SK-N-SH (cell line): ENCODE measurements at regions not wholly inside any gene's neighbourhood (a gene's known extent, or its start where the extent isn't known, plus 50 kb on each side); places are given as distances from the start of the nearest gene placed in this dataset.

Experiments used
- CHD2 ChIP-seq: fragments of 150-350 bp; IDR thresholded peaks from 2 replicates; pipeline ENCODE4 v1.6.1; 2018; ENCODE audit warnings: low read length; ENCODE audit not compliant: partially characterized antibody
- EP300 ChIP-seq, 2 experiments: IDR thresholded peaks; 2 replicates each; pipeline versions ENCODE4 v1.4.0 to v1.6.1; 2012; ENCODE audit warnings: borderline replicate concordance in 1 of 2, low read depth in 1 of 2, low read length in 1 of 2
- FOSL2 ChIP-seq: IDR thresholded peaks from 2 replicates; pipeline ENCODE4 v1.4.0; 2012; ENCODE audit warnings: low read depth, mild to moderate bottlenecking, moderate library complexity, borderline replicate concordance
- FOXJ3 ChIP-seq: sonication (generic); formaldehyde crosslinking; IDR thresholded peaks from 2 replicates; pipeline ENCODE4 v1.5.1; 2020; ENCODE audit warnings: mild to moderate bottlenecking, missing genetic modification reagents
- FOXM1 ChIP-seq: IDR thresholded peaks from 2 replicates; pipeline ENCODE4 v1.4.0; 2012; ENCODE audit warnings: low read depth, mild to moderate bottlenecking
- GATA2 ChIP-seq: sonication (generic); formaldehyde crosslinking; IDR thresholded peaks from 2 replicates; pipeline ENCODE4 v1.5.0; 2020; ENCODE audit warnings: mild to moderate bottlenecking, missing genetic modification reagents
- POLR2AphosphoS5 ChIP-seq: IDR thresholded peaks from 2 replicates; pipeline ENCODE4 v1.6.1; 2012; ENCODE audit warnings: low read depth, low read length
- RFX5 ChIP-seq: IDR thresholded peaks from 2 replicates; pipeline ENCODE4 v1.6.1; 2012; ENCODE audit warnings: mild to moderate bottlenecking, improper control_type of control experiment, low read length
- SIN3A ChIP-seq: IDR thresholded peaks from 2 replicates; pipeline ENCODE4 v1.6.1; 2012; ENCODE audit warnings: low read depth, mild to moderate bottlenecking, low read length, moderate library complexity, borderline replicate concordance
- SMC3 ChIP-seq: IDR thresholded peaks from 2 replicates; pipeline ENCODE4 v1.6.1; 2012; ENCODE audit warnings: low read depth, low read length, improper control_type of control experiment
- TEAD4 ChIP-seq: IDR thresholded peaks from 2 replicates; pipeline ENCODE4 v1.4.0; 2012; ENCODE audit warnings: mild to moderate bottlenecking, borderline replicate concordance; ENCODE audit not compliant: insufficient read depth
- TF ChIP-seq, protein P1 (sequence below): fragments of 200-600 bp; sonication (generic); IDR thresholded peaks from 2 replicates; pipeline ENCODE4 v1.6.1; 2017; ENCODE audit warnings: antibody characterized with exemption, mild to moderate bottlenecking, moderate library complexity
- TF ChIP-seq, protein P2 (sequence below): fragments of 150-350 bp; IDR thresholded peaks from 2 replicates; pipeline ENCODE4 v1.6.1; 2017; ENCODE audit warnings: antibody characterized with exemption, low read length, low read depth, borderline replicate concordance
- TF ChIP-seq, protein P3 (sequence below): IDR thresholded peaks from 2 replicates; pipeline ENCODE4 v1.4.0; 2012; ENCODE audit warnings: low read depth

DNA sequence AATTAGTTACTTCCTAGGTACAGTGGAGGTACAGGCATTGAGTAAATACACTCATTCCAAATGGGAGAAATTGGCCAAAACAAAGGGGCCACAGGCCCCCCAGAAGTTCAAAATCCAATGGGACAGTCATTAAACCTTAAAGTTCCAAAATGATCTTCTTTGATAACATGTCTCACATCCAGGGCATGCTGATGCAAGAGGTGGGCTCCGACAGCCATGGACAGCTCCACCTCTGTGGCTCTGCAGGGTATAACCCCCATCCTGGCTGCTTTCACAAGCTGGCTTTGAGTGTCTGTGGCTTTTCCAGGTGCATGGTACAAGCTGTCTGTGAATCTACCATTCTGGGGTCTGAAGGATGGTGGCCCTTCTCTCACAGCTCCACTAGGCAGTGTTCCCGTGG, 488.7 kb downstream of the DCDC2C start:
- TF ChIP-seq EP300 (IDR thresholded peaks at IDR 0.05; ENCODE audit: borderline replicate concordance in 1 of 2, low read depth in 1 of 2, low read length in 1 of 2) = no peak
- no peak for TF ChIP-seq TEAD4
- TF ChIP-seq, protein P1, sequence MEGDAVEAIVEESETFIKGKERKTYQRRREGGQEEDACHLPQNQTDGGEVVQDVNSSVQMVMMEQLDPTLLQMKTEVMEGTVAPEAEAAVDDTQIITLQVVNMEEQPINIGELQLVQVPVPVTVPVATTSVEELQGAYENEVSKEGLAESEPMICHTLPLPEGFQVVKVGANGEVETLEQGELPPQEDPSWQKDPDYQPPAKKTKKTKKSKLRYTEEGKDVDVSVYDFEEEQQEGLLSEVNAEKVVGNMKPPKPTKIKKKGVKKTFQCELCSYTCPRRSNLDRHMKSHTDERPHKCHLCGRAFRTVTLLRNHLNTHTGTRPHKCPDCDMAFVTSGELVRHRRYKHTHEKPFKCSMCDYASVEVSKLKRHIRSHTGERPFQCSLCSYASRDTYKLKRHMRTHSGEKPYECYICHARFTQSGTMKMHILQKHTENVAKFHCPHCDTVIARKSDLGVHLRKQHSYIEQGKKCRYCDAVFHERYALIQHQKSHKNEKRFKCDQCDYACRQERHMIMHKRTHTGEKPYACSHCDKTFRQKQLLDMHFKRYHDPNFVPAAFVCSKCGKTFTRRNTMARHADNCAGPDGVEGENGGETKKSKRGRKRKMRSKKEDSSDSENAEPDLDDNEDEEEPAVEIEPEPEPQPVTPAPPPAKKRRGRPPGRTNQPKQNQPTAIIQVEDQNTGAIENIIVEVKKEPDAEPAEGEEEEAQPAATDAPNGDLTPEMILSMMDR = no peak
- TF ChIP-seq, protein P2, sequence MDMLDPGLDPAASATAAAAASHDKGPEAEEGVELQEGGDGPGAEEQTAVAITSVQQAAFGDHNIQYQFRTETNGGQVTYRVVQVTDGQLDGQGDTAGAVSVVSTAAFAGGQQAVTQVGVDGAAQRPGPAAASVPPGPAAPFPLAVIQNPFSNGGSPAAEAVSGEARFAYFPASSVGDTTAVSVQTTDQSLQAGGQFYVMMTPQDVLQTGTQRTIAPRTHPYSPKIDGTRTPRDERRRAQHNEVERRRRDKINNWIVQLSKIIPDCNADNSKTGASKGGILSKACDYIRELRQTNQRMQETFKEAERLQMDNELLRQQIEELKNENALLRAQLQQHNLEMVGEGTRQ = no peak
- TF ChIP-seq FOXM1 = no peak
- TF ChIP-seq POLR2AphosphoS5 = no peak
- no peak for TF ChIP-seq FOXJ3 (CRISPR knock-in tag)
- TF ChIP-seq, protein P3, sequence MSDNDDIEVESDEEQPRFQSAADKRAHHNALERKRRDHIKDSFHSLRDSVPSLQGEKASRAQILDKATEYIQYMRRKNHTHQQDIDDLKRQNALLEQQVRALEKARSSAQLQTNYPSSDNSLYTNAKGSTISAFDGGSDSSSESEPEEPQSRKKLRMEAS = no peak
- no peak for TF ChIP-seq GATA2 (CRISPR knock-in tag)
- TF ChIP-seq SMC3 = no peak
- TF ChIP-seq FOSL2 = no peak
- no peak for TF ChIP-seq RFX5
- no peak for TF ChIP-seq SIN3A
- TF ChIP-seq CHD2 = no peak
